ENCODE measurements at regions not wholly inside any gene's neighbourhood (a gene's known extent, or its start where the extent isn't known, plus 50 kb on each side); places are given as distances from the start of the nearest gene placed in this dataset.

DNA sequence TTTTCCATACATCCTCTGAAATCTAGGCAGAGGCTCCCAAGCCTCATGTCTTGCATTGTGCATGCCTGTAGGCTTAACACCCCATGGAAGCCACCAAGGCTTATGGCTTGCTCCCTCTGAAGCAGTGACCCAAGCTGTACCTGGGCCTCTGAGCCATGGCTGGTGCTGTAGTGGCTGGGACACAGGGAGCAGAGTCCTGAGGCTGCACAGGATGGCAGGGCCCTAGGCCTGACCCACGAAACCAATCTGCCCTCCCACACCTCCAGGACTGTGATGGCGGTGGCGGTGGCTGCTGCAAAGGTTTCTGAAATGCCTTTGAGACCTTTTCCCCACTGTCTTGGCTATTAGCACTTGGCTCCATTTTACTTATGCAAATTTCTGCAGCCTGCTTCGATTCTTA is 429.5 kb downstream of the NPHP4 start:
- no peak overlapping the region for H3K9ac ChIP-seq (ENCODE audit: low read length)
- no peaks in the 10 kb centered on the region for H3K79me2 ChIP-seq (ENCODE audit: low read length)
- TF ChIP-seq, protein P1, sequence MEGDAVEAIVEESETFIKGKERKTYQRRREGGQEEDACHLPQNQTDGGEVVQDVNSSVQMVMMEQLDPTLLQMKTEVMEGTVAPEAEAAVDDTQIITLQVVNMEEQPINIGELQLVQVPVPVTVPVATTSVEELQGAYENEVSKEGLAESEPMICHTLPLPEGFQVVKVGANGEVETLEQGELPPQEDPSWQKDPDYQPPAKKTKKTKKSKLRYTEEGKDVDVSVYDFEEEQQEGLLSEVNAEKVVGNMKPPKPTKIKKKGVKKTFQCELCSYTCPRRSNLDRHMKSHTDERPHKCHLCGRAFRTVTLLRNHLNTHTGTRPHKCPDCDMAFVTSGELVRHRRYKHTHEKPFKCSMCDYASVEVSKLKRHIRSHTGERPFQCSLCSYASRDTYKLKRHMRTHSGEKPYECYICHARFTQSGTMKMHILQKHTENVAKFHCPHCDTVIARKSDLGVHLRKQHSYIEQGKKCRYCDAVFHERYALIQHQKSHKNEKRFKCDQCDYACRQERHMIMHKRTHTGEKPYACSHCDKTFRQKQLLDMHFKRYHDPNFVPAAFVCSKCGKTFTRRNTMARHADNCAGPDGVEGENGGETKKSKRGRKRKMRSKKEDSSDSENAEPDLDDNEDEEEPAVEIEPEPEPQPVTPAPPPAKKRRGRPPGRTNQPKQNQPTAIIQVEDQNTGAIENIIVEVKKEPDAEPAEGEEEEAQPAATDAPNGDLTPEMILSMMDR (conservative IDR thresholded peaks at IDR 0.05; ENCODE audit: low read depth, low read length) = no peak
- TF ChIP-seq EZH2phosphoT487 (IDR thresholded peaks at IDR 0.05; ENCODE audit: borderline replicate concordance, low read length) (no peak), EZH2 (IDR thresholded peaks at IDR 0.05; ENCODE audit: low read length, unreplicated experiment) (no peak)
- H3K27me3 ChIP-seq (ENCODE audit: low read length) = peaks cover 21% of the 10 kb centered on the region; the same call in 1 of the 2 replicates
- ChIA-PET CTCF (no interaction called here), POLR2A (ENCODE audit: unreplicated experiment) (no interaction called here)
- H3K36me3 ChIP-seq (ENCODE audit: low read depth, low read length) = no peaks in the 10 kb centered on the region
- no peak overlapping the region for H3K27ac ChIP-seq (ENCODE audit: low read length)
- H3K9me2 ChIP-seq (replicated peaks; ENCODE audit: low read length) = no peaks in the 10 kb centered on the region
- no TSS peak for BruUV-seq (replicated peaks)
- intact Hi-C loops (cut with micrococcal nuclease) = no loop called here
- H3K4me1 ChIP-seq (ENCODE audit: insufficient read depth, low read length) = no peaks in the 10 kb centered on the region
- no peak for ATAC-seq
- 0 out of 2 replicates have a peak, but pooled peaks cover 6% of the 10 kb centered on the region for H3K9me3 ChIP-seq (ENCODE audit: low read length)
- H2AFZ ChIP-seq (ENCODE audit: low read length) = no peak overlapping the region
- no peaks in the 10 kb centered on the region for H4K20me1 ChIP-seq (ENCODE audit: low read length)
- DNase-seq = no peak
- no peak overlapping the region for H3K4me3 ChIP-seq (ENCODE audit: low read length)
- no peaks in the 10 kb centered on the region for H3F3A ChIP-seq (ENCODE audit: low read length, unreplicated experiment)
- H3K4me2 ChIP-seq (ENCODE audit: low read length) = no peak overlapping the region

DNA sequence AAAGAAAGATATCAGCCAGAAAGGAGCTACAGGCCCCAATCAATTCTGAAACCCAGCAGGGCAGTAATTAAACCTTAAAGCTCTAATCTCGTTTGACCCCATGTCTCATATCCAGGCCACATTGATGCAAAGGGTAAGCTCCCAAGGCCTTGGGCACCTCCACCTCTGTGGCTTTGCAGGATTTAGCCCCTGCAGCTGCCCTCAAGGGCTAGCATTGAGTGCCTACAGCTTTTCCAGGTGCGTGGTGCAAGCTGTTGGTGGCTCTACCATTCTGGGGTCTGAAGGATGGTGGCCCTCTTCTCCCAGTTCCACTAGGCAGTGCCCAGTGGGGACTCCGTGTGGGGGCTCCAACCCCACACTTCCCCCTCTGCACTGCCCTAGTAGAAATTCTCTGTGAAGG is 429.9 kb downstream of the NPHP4 start:
- Histone ChIP-seq H4K20me1 (ENCODE audit: low read length) (no peaks in the 10 kb centered on the region), H3K4me3 (ENCODE audit: low read length) (no peak overlapping the region), H3K9me3 (ENCODE audit: low read length) (0 out of 2 replicates have a peak, but pooled peaks cover 6% of the 10 kb centered on the region), H3K4me1 (ENCODE audit: insufficient read depth, low read length) (no peaks in the 10 kb centered on the region), H3K4me2 (ENCODE audit: low read length) (no peak overlapping the region), H3F3A (ENCODE audit: low read length, unreplicated experiment) (no peaks in the 10 kb centered on the region), H3K36me3 (ENCODE audit: low read depth, low read length) (no peaks in the 10 kb centered on the region), H3K27ac (ENCODE audit: low read length) (no peak overlapping the region), H3K27me3 (ENCODE audit: low read length) (peaks cover 21% of the 10 kb centered on the region; the same call in 1 of the 2 replicates), H2AFZ (ENCODE audit: low read length) (no peak overlapping the region), H3K9ac (ENCODE audit: low read length) (no peak overlapping the region), H3K9me2 (replicated peaks; ENCODE audit: low read length) (no peaks in the 10 kb centered on the region), H3K79me2 (ENCODE audit: low read length) (no peaks in the 10 kb centered on the region)
- TF ChIP-seq, protein P1 (conservative IDR thresholded peaks at IDR 0.05; ENCODE audit: low read depth, low read length) = no peak
- no peak for TF ChIP-seq EZH2phosphoT487 (IDR thresholded peaks at IDR 0.05; ENCODE audit: borderline replicate concordance, low read length)
- TF ChIP-seq EZH2 (IDR thresholded peaks at IDR 0.05; ENCODE audit: low read length, unreplicated experiment) = no peak
- POLR2A ChIA-PET (ENCODE audit: unreplicated experiment) = no interaction called here
- DNase-seq = no peak
- BruUV-seq (replicated peaks) = no TSS peak
- intact Hi-C loops (cut with micrococcal nuclease) = no loop called here
- CTCF ChIA-PET = no interaction called here
- no peak for ATAC-seq

DNA sequence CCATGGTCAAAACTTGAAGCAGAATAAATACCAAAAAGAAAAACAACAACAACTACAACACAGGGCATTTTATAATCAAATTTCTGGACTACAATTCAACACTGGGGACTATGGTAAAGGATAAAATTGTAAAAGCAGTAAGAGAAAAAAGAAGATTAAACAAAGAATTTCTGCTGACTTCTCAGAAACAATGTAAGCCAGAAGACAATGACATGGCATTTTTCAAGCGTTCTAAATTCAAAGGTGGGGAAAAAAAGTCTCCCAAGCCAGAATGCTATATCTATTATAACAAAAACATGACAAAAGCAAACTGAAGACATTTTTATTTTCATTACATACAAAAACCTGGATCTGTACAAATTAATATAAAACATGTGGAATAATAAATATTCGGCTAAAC is 433.1 kb downstream of the NPHP4 start:
- intact Hi-C loops (cut with micrococcal nuclease) = no loop called here
- H3F3A ChIP-seq (ENCODE audit: low read length, unreplicated experiment) = no peaks in the 10 kb centered on the region
- ATAC-seq = no peak
- H2AFZ ChIP-seq (ENCODE audit: low read length) = no peak overlapping the region
- TF ChIP-seq, protein P1 (conservative IDR thresholded peaks at IDR 0.05; ENCODE audit: low read depth, low read length) = no peak
- TF ChIP-seq EZH2 (IDR thresholded peaks at IDR 0.05; ENCODE audit: low read length, unreplicated experiment) = no peak
- no peak for TF ChIP-seq EZH2phosphoT487 (IDR thresholded peaks at IDR 0.05; ENCODE audit: borderline replicate concordance, low read length)
- H3K27ac ChIP-seq (ENCODE audit: low read length) = no peak overlapping the region
- H3K9ac ChIP-seq (ENCODE audit: low read length) = no peak overlapping the region
- no peaks in the 10 kb centered on the region for H3K4me1 ChIP-seq (ENCODE audit: insufficient read depth, low read length)
- no peak for DNase-seq
- H3K36me3 ChIP-seq (ENCODE audit: low read depth, low read length) = no peaks in the 10 kb centered on the region
- no peak overlapping the region for H3K4me3 ChIP-seq (ENCODE audit: low read length)
- ChIA-PET CTCF (no interaction called here), POLR2A (ENCODE audit: unreplicated experiment) (no interaction called here)
- no peaks in the 10 kb centered on the region for H4K20me1 ChIP-seq (ENCODE audit: low read length)
- H3K79me2 ChIP-seq (ENCODE audit: low read length) = no peaks in the 10 kb centered on the region
- H3K9me3 ChIP-seq (ENCODE audit: low read length) = 0 out of 2 replicates have a peak, but pooled peaks cover 6% of the 10 kb centered on the region
- BruUV-seq (replicated peaks) = no TSS peak
- peaks cover 10% of the 10 kb centered on the region; the same call in 1 of the 2 replicates for H3K27me3 ChIP-seq (ENCODE audit: low read length)
- no peak overlapping the region for H3K4me2 ChIP-seq (ENCODE audit: low read length)
- H3K9me2 ChIP-seq (replicated peaks; ENCODE audit: low read length) = no peaks in the 10 kb centered on the region
